H9 (cell line): ENCODE measurements at regions not wholly inside any gene's neighbourhood (a gene's known extent, or its start where the extent isn't known, plus 50 kb on each side); places are given as distances from the start of the nearest gene placed in this dataset.

Source experiments
- DNase-seq: peaks from one replicate; pipeline ENCODE4 v3.0.0-alpha.2; 2017
- H2AFZ ChIP-seq: one replicate; pipeline ENCODE4 v1.6.1; 2013; ENCODE audit warnings: mild to moderate bottlenecking, low read length, control low read depth, moderate library complexity
- H2AK5ac ChIP-seq: 2 replicates; pipeline ENCODE4 v1.6.1; 2013; ENCODE audit warnings: low read length, control low read depth, mixed read lengths; ENCODE audit not compliant: insufficient read length
- H2BK120ac ChIP-seq: one replicate; pipeline ENCODE4 v1.6.1; 2013; ENCODE audit warnings: low read depth, mild to moderate bottlenecking, low read length, control low read depth, inconsistent platforms; ENCODE audit not compliant: poor library complexity, severe bottlenecking
- H2BK12ac ChIP-seq: 2 replicates; pipeline ENCODE4 v1.6.1; 2013; ENCODE audit warnings: low read length, control low read depth, mixed read lengths, low read depth; ENCODE audit not compliant: insufficient read length
- H2BK15ac ChIP-seq: 2 replicates; pipeline ENCODE4 v1.6.1; 2013; ENCODE audit warnings: low read depth, low read length, control low read depth
- H2BK20ac ChIP-seq: one replicate; pipeline ENCODE4 v1.6.1; 2013; ENCODE audit warnings: low read depth, mild to moderate bottlenecking, low read length, control low read depth, inconsistent platforms; ENCODE audit not compliant: poor library complexity, severe bottlenecking
- H2BK5ac ChIP-seq: 2 replicates; pipeline ENCODE4 v1.6.1; 2013; ENCODE audit warnings: low read length, control low read depth, mixed read lengths; ENCODE audit not compliant: insufficient read length
- H3K14ac ChIP-seq: 2 replicates; pipeline ENCODE4 v1.6.1; 2013; ENCODE audit warnings: low read length, control low read depth; ENCODE audit not compliant: insufficient read depth
- H3K18ac ChIP-seq: 2 replicates; pipeline ENCODE4 v1.6.1; 2013; ENCODE audit warnings: low read depth, mild to moderate bottlenecking, mixed read lengths, low read length, control low read depth; ENCODE audit not compliant: insufficient read length
- H3K23ac ChIP-seq: 2 replicates; pipeline ENCODE4 v1.6.1; 2013; ENCODE audit warnings: low read length, control low read depth, mixed read lengths, low read depth; ENCODE audit not compliant: insufficient read length
- H3K23me2 ChIP-seq: 2 replicates; pipeline ENCODE4 v1.6.1; 2013; ENCODE audit warnings: low read depth, mild to moderate bottlenecking, mixed read lengths, low read length, control low read depth; ENCODE audit not compliant: insufficient read length, poor library complexity, severe bottlenecking
- H3K27ac ChIP-seq: 2 replicates; pipeline ENCODE4 v1.5.1; 2013; ENCODE audit warnings: low read length, control low read depth, mixed read lengths, low read depth; ENCODE audit not compliant: insufficient read length
- H3K27me3 ChIP-seq: 2 replicates; pipeline ENCODE4 v1.6.1; 2013; ENCODE audit warnings: low read length, control low read depth, inconsistent platforms; ENCODE audit not compliant: insufficient read depth
- H3K4ac ChIP-seq: 2 replicates; pipeline ENCODE4 v1.6.1; 2013; ENCODE audit warnings: low read depth, mild to moderate bottlenecking, control low read depth, inconsistent platforms, low read length, moderate library complexity
- H3K4me1 ChIP-seq: 2 replicates; pipeline ENCODE4 v1.6.1; 2013; ENCODE audit warnings: low read length, control low read depth, inconsistent platforms; ENCODE audit not compliant: insufficient read depth
- H3K4me2 ChIP-seq: 2 replicates; pipeline ENCODE4 v1.6.1; 2013; ENCODE audit warnings: low read length, control low read depth, mixed read lengths; ENCODE audit not compliant: insufficient read length, insufficient read depth
- H3K56ac ChIP-seq: 2 replicates; pipeline ENCODE4 v1.6.1; 2013; ENCODE audit warnings: low read depth, mild to moderate bottlenecking, mixed read lengths, low read length, control low read depth; ENCODE audit not compliant: insufficient read length
- H3K79me1 ChIP-seq: 2 replicates; pipeline ENCODE4 v1.6.1; 2013; ENCODE audit warnings: low read depth, mild to moderate bottlenecking, moderate library complexity, low read length, control low read depth, inconsistent platforms; ENCODE audit not compliant: insufficient read depth, poor library complexity, severe bottlenecking
- H3K79me2 ChIP-seq: 2 replicates; pipeline ENCODE4 v1.6.1; 2013; ENCODE audit warnings: low read length, control low read depth, inconsistent platforms; ENCODE audit not compliant: insufficient read depth
- H3K9ac ChIP-seq: 2 replicates; pipeline ENCODE4 v1.6.1; 2013; ENCODE audit warnings: low read length, control low read depth, mixed read lengths; ENCODE audit not compliant: insufficient read length; ENCODE audit errors: extremely low read depth
- H3K9me3 ChIP-seq: one replicate; pipeline ENCODE4 v1.6.1; 2013; ENCODE audit warnings: low read depth, low read length, inconsistent platforms; ENCODE audit not compliant: control insufficient read depth
- H3T11ph ChIP-seq: one replicate; pipeline ENCODE4 v1.6.1; 2013; ENCODE audit warnings: mild to moderate bottlenecking, low read length, control low read depth, inconsistent platforms
- H4K20me1 ChIP-seq: one replicate; pipeline ENCODE4 v1.6.1; 2013; ENCODE audit not compliant: control insufficient read depth, insufficient read length, insufficient read depth
- H4K5ac ChIP-seq: 2 replicates; pipeline ENCODE4 v1.6.1; 2013; ENCODE audit warnings: low read depth, mild to moderate bottlenecking, mixed read lengths, low read length, control low read depth; ENCODE audit not compliant: insufficient read length
- H4K8ac ChIP-seq: replicated peaks from 2 replicates; pipeline ENCODE4 v1.6.1; 2013; ENCODE audit warnings: low read length, control low read depth, mixed read lengths, low read depth; ENCODE audit not compliant: insufficient read length
- H4K91ac ChIP-seq: 2 replicates; pipeline ENCODE4 v1.6.1; 2013; ENCODE audit warnings: low read depth, mild to moderate bottlenecking, moderate library complexity, mixed read lengths, low read length, control low read depth; ENCODE audit not compliant: insufficient read length
- H3K27ac Mint-ChIP-seq, 3 experiments: 2 replicates in 2 of 3; 3 replicates in 1 of 3; pipeline ENCODE4 v1.8.0; 2020 to 2021; ENCODE audit warnings: mixed read lengths in 3 of 3, mild to moderate bottlenecking in 1 of 3, moderate library complexity in 1 of 3
- H3K27me3 Mint-ChIP-seq: 2 replicates; pipeline ENCODE4 v1.8.0; 2021; ENCODE audit warnings: low read depth, mild to moderate bottlenecking, moderate library complexity, mixed read lengths
- H3K36me3 Mint-ChIP-seq, 3 experiments: 2 replicates in 2 of 3; 3 replicates in 1 of 3; pipeline ENCODE4 v1.8.0; 2020 to 2021; ENCODE audit warnings: low read depth in 3 of 3, mixed read lengths in 3 of 3; ENCODE audit not compliant: insufficient read depth in 1 of 3
- H3K4me1 Mint-ChIP-seq, 2 experiments: 2 replicates each; pipeline ENCODE4 v1.8.0; 2020; ENCODE audit warnings: mixed read lengths in 2 of 2
- H3K4me3 Mint-ChIP-seq, 2 experiments: 2 replicates in 1 of 2; 3 replicates in 1 of 2; pipeline ENCODE4 v1.8.0; 2020 to 2021; ENCODE audit warnings: mild to moderate bottlenecking in 2 of 2, mixed read lengths in 2 of 2, moderate library complexity in 1 of 2
- H3K9me3 Mint-ChIP-seq, 2 experiments: 2 replicates in 1 of 2; 3 replicates in 1 of 2; pipeline ENCODE4 v1.8.0; 2020; ENCODE audit warnings: mild to moderate bottlenecking in 2 of 2, mixed read lengths in 2 of 2, moderate library complexity in 1 of 2
- CTCF ChIP-seq: fragments of 200-600 bp; sonication (generic); conservative IDR thresholded peaks from 3 replicates; pipeline ENCODE4 v1.8.0; 2021; ENCODE audit warnings: antibody characterized with exemption, mild to moderate bottlenecking
- WGBS: extraction: QIAGEN DNeasy Blood & Tissue Kit; methylation state at CpG from one replicate; pipeline ENCODE4 v1.1.7; 2013; ENCODE audit warnings: missing lambda C conversion rate, low lambda C conversion rate, mixed read lengths; ENCODE audit not compliant: insufficient read length; ENCODE audit errors: extremely low coverage; 5-methylcytosine and 5-hydroxymethylcytosine counted together

GRCh38 chr1:244347942-244348341 lies 103.8 kb downstream of the ADSS2 start:
- Histone ChIP-seq H2AK5ac (no peak overlapping the region), H3K27ac (no peak overlapping the region), H2BK120ac (no peak overlapping the region), H4K20me1 (no peaks in the 10 kb centered on the region), H3K27me3 (no peaks in the 10 kb centered on the region), H2BK5ac (no peak overlapping the region), H4K8ac (no peak overlapping the region), H3K9ac (no peak overlapping the region), H3K23ac (no peak overlapping the region), H3K4ac (no peak overlapping the region), H3K4me2 (no peak overlapping the region), H3K79me2 (no peaks in the 10 kb centered on the region), H3K14ac (no peak overlapping the region), H2AFZ (no peak overlapping the region), H4K91ac (no peak overlapping the region), H3K9me3 (no peaks in the 10 kb centered on the region), H3K4me1 (peaks cover 5% of the 10 kb centered on the region; the same call in 1 of the 2 replicates), H3K23me2 (no peaks in the 10 kb centered on the region), H4K5ac (no peak overlapping the region), H2BK12ac (no peak overlapping the region), H3T11ph (no peak overlapping the region), H2BK20ac (no peak overlapping the region), H3K56ac (no peak overlapping the region), H3K79me1 (no peaks in the 10 kb centered on the region), H2BK15ac (no peak overlapping the region), H3K18ac (no peak overlapping the region)
- no peak for TF ChIP-seq CTCF
- no peak overlapping the region for H3K27ac Mint-ChIP-seq
- H3K4me1 Mint-ChIP-seq, result peaks cover 31 to 32% of the 10 kb centered on the region in 2 experiments
- H3K27me3 Mint-ChIP-seq, result no peaks in the 10 kb centered on the region
- no peak for DNase-seq
- no peak overlapping the region for H3K4me3 Mint-ChIP-seq
- no peaks in the 10 kb centered on the region for H3K9me3 Mint-ChIP-seq
- no CpG with 5 or more reads among the region's 3 CpGs for WGBS
- H3K36me3 Mint-ChIP-seq, result no peaks in the 10 kb centered on the region
